ENCODE measurements at regions not wholly inside any gene's neighbourhood (a gene's known extent, or its start where the extent isn't known, plus 50 kb on each side); places are given as distances from the start of the nearest gene placed in this dataset.
A peak's percentile ranks its signal among the peaks of the same experiment; 100 is the strongest.
"Not testable (repeated sequence)": the region's sequence is repeated elsewhere in the genome, so short reads cannot be mapped to it uniquely, and the experiment has no call there.

DNA sequence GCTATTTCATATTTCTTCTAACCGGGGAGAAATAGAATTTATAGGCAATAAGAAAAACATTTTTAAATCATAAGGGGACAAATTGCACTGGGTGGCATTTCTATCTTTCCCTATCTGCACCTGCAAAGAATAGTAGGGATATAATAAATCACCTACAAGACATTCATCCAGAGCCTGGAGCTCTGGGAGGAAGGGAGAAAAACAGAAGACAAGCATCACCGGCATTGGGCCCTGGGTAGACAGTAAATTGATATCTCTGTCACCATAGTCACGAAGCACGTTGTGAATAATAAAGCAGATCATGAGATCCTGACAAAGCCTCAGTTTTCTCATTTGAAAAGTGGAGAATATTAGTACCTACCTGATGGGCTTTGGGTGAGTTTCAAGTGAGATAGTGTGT, 685.6 kb downstream of the XPNPEP1 start:
- BruUV-seq (replicated peaks): no TSS peak
- no peaks in the 10 kb centered on the region for H3K27me3 ChIP-seq (ENCODE audit: insufficient read depth, low read depth)
- DNase-seq: no peak
- H3F3A ChIP-seq (ENCODE audit: insufficient read depth, low read depth): no peaks in the 10 kb centered on the region
- no peaks in the 10 kb centered on the region for H4K20me1 ChIP-seq (ENCODE audit: insufficient read depth)
- ChIA-PET POLR2A (ENCODE audit: unreplicated experiment) (no interaction called here), CTCF (no interaction called here)
- no peak overlapping the region for H3K27ac ChIP-seq
- H3K9me3 ChIP-seq (ENCODE audit: insufficient read depth, low read depth): no peaks in the 10 kb centered on the region
- H3K36me3 ChIP-seq (ENCODE audit: low read depth): no peaks in the 10 kb centered on the region
- no peak overlapping the region for H3K4me2 ChIP-seq
- TF ChIP-seq, protein P1, sequence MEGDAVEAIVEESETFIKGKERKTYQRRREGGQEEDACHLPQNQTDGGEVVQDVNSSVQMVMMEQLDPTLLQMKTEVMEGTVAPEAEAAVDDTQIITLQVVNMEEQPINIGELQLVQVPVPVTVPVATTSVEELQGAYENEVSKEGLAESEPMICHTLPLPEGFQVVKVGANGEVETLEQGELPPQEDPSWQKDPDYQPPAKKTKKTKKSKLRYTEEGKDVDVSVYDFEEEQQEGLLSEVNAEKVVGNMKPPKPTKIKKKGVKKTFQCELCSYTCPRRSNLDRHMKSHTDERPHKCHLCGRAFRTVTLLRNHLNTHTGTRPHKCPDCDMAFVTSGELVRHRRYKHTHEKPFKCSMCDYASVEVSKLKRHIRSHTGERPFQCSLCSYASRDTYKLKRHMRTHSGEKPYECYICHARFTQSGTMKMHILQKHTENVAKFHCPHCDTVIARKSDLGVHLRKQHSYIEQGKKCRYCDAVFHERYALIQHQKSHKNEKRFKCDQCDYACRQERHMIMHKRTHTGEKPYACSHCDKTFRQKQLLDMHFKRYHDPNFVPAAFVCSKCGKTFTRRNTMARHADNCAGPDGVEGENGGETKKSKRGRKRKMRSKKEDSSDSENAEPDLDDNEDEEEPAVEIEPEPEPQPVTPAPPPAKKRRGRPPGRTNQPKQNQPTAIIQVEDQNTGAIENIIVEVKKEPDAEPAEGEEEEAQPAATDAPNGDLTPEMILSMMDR (conservative IDR thresholded peaks at IDR 0.05): no peak
- no peak for TF ChIP-seq EZH2 (IDR thresholded peaks at IDR 0.05; ENCODE audit: low read depth)
- no peaks in the 10 kb centered on the region for H3K9me2 ChIP-seq (ENCODE audit: insufficient read depth)
- H3K4me3 ChIP-seq: no peak overlapping the region
- no peaks in the 10 kb centered on the region for H3K4me1 ChIP-seq (replicated peaks; ENCODE audit: insufficient read depth)
- intact Hi-C loops (cut with micrococcal nuclease; ENCODE audit: unreplicated experiment): no loop called here
- no peak overlapping the region for H2AFZ ChIP-seq
- H3K79me2 ChIP-seq (ENCODE audit: low read depth): no peaks in the 10 kb centered on the region

DNA sequence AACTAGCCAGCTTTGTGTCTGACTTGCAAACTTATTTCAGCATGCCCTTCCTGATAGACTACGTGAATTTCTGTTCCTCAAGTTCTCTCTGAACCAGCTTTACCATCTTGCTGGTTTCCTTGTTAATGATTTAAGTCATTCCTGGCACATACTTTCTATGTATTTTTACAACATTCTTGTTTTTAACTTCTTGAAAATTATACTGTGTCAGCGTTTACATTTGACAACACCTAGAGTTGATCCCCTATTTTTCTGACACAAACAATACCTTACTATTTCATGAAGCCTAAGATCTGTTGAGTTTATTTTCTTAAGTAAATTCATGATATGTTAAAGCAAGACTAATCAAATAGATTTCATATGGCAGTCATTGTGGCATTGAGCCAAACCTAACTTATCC, 686.3 kb downstream of the XPNPEP1 start:
- Histone ChIP-seq H3K4me2 (no peak overlapping the region), H4K20me1 (ENCODE audit: insufficient read depth) (no peaks in the 10 kb centered on the region), H3K4me3 (no peak overlapping the region), H3K27me3 (ENCODE audit: insufficient read depth, low read depth) (no peaks in the 10 kb centered on the region), H3K9me3 (ENCODE audit: insufficient read depth, low read depth) (no peaks in the 10 kb centered on the region), H3K36me3 (ENCODE audit: low read depth) (no peaks in the 10 kb centered on the region), H3K79me2 (ENCODE audit: low read depth) (no peaks in the 10 kb centered on the region), H2AFZ (no peak overlapping the region), H3K4me1 (replicated peaks; ENCODE audit: insufficient read depth) (no peaks in the 10 kb centered on the region), H3F3A (ENCODE audit: insufficient read depth, low read depth) (no peaks in the 10 kb centered on the region), H3K27ac (no peak overlapping the region), H3K9me2 (ENCODE audit: insufficient read depth) (no peaks in the 10 kb centered on the region)
- CTCF ChIA-PET: no interaction called here
- no peak for TF ChIP-seq EZH2 (IDR thresholded peaks at IDR 0.05; ENCODE audit: low read depth)
- TF ChIP-seq, protein P1 (conservative IDR thresholded peaks at IDR 0.05): no peak
- POLR2A ChIA-PET (ENCODE audit: unreplicated experiment): no interaction called here
- BruUV-seq (replicated peaks): no TSS peak
- intact Hi-C loops (cut with micrococcal nuclease; ENCODE audit: unreplicated experiment): no loop called here
- DNase-seq: no peak

DNA sequence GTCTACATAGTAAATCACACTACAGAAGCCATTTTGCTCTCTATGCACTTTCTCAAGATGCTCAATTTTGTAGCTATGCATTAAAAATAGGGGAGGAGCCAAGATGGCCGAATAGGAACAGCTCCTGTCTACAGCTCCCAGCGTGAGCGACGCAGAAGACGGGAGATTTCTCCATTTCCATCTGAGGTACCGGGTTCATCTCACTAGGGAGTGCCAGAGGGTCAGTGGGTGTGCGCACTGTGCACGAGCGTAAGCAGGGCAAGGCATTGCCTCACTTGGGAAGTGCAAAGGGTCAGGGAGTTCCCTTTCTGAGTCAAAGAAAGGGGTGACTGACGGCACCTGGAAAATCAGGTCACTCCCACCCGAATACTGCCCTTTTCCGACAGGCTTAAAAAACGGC, 699.8 kb downstream of the XPNPEP1 start:
- H3K4me2 ChIP-seq: peak overlapping the region; percentile 40; the same call in 1 of the 2 replicates
- H3K36me3 ChIP-seq (ENCODE audit: low read depth); H3K9me3 ChIP-seq (ENCODE audit: insufficient read depth, low read depth); H3K27ac ChIP-seq; H4K20me1 ChIP-seq (ENCODE audit: insufficient read depth); POLR2A ChIA-PET (ENCODE audit: unreplicated experiment); H3K27me3 ChIP-seq (ENCODE audit: insufficient read depth, low read depth); intact Hi-C loops (cut with micrococcal nuclease; ENCODE audit: unreplicated experiment); H3K9me2 ChIP-seq (ENCODE audit: insufficient read depth); H3K4me1 ChIP-seq (replicated peaks; ENCODE audit: insufficient read depth); BruUV-seq (replicated peaks); DNase-seq; H3F3A ChIP-seq (ENCODE audit: insufficient read depth, low read depth); CTCF ChIA-PET; H3K79me2 ChIP-seq (ENCODE audit: low read depth): not testable (repeated sequence)
- H2AFZ ChIP-seq: peak overlapping the region; percentile 48; the same call in 1 of the 2 replicates
- H3K4me3 ChIP-seq: peak overlapping the region; percentile 33; the same call in 1 of the 2 replicates

DNA sequence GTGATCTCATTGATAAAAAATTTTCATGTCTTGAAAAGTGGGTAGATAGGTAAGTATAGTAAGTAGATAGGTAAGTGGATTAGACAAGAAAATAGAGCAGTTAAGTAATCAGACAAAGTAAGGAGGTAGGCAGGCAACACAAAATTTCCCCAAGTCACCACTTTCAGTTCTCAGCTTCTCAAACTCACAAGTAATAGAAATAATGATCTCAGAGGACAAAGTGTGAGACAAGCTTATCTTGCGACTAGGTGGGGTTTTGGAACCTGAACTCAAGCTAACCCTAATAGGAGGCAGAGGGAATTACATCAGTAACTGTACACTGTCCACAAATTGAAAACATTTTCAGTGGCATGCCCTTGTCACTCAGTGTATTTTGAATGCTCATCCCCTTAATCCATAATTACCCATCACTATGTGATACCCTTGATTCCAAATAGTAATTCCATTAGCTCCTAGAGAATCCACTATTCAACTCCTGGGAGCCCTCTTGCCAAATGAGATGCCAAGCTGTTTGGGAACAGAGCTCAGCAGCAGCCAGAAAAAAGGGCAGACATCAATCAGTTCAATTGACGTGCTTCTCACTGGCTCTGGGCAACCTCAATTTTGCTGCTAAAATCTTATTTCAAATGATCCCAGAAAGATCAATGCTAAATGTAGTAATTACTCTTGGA, 703.2 kb downstream of the XPNPEP1 start:
- CTCF ChIA-PET: no interaction called here
- Histone ChIP-seq H3K4me2 (no peak overlapping the region), H4K20me1 (ENCODE audit: insufficient read depth) (no peaks in the 10 kb centered on the region), H3K36me3 (ENCODE audit: low read depth) (no peaks in the 10 kb centered on the region), H3K4me1 (replicated peaks; ENCODE audit: insufficient read depth) (no peaks in the 10 kb centered on the region), H2AFZ (no peak overlapping the region), H3K4me3 (no peak overlapping the region), H3K27me3 (ENCODE audit: insufficient read depth, low read depth) (no peaks in the 10 kb centered on the region), H3K79me2 (ENCODE audit: low read depth) (no peaks in the 10 kb centered on the region), H3F3A (ENCODE audit: insufficient read depth, low read depth) (no peaks in the 10 kb centered on the region), H3K9me2 (ENCODE audit: insufficient read depth) (no peaks in the 10 kb centered on the region), H3K9me3 (ENCODE audit: insufficient read depth, low read depth) (no peaks in the 10 kb centered on the region), H3K27ac (no peak overlapping the region)
- POLR2A ChIA-PET (ENCODE audit: unreplicated experiment): no interaction called here
- intact Hi-C loops (cut with micrococcal nuclease; ENCODE audit: unreplicated experiment): no loop called here
- BruUV-seq (replicated peaks): no TSS peak
- TF ChIP-seq EZH2 (IDR thresholded peaks at IDR 0.05; ENCODE audit: low read depth): no peak
- TF ChIP-seq, protein P1 (conservative IDR thresholded peaks at IDR 0.05): no peak
- no peak for DNase-seq

All from PC-9 (cell line).